Activated CD4-positive, alpha-beta T cell treated with anti-CD3 and anti-CD28 coated beads, Interleukin-2, Interleukin-6, amounts not matched to agents 100 ng/mL and 50 ng/mL, durations not matched to agents 16 hours and 8 hours (primary cell): ENCODE measurements at regions not wholly inside any gene's neighbourhood (a gene's known extent, or its start where the extent isn't known, plus 50 kb on each side); places are given as distances from the start of the nearest gene placed in this dataset.

Experiments
- DNase-seq: peaks from one replicate; pipeline ENCODE4 v3.0.0-alpha.2; 2020

DNA sequence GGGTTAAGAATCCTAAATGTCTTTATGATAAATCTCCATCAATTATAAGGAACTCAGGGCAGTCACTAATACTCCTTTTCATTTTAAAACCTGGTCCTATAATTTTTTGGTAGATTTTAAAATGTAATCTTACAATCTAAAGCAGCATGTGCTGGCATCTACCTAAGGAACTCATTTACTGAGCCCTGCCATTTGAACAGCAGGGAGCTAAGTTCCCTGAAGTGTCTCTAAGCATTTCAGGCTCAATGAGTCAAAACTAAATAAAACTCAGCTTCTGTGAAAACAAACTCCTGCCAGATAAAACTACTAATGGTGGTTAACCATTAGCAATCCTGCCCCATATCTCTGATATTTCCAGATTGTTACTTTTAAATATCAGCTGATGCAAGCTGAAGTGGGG lies 1371.8 kb upstream of the PRMT6 start:
- no peak for DNase-seq

DNA sequence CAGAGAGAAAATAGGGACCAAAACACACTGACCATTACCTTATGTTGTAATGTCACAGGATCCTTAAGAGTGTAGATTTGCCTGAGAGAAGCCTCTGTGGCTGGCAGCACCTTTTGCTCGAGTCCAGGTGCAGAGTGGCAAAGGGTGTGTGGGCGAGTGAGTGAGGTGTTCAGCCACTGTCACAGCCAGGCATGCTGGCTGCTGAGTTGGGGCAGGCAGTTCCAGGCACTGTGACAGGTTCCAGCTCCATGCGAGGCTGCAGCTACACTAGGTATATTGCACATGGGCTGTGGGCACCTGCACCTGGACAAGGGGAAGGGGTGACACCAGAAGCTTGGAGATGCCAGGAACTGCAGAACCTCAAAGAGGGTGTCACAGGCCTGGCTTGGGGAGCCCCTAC lies 1370.4 kb upstream of the PRMT6 start:
- DNase-seq: no peak

DNA sequence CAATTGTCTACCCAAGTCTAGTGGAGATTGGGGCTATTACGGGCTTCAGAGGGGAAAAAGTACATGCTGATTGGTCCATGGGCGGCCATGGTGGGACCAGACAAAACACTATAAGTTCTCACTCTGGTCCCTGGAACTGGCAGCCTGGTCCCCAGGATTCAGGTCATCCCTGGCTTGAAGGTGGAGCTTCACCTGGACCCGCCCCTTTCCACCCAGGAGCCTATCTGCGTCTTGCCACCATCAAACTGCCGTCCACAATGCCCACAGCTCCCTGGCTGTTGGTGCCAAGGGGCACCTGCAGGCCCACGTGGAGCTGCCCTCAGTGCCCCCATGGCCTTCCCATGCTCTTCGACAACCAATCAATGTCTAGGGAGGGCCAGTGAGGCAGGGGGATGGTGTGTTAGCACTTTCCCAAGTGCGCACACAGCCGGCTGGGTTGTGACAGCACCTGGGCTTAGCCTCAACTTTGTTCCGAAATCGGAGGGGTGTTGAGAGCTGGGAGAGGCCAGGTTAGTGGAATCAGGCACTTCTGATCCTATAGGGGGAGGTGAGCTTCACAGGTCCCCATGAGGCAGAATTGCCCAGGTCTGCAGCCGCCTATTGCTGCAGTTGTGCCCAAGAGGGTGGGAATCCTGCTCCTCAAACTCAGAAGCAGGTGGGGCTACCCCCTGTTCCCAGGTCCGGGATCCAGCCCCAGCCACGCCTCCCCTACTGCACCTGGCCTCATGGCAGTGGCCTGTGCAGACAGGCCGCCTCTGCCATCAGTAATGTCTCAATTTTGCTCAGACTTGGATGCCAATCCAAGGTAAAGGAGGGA lies 1369.4 kb upstream of the PRMT6 start:
- DNase-seq: no peak

DNA sequence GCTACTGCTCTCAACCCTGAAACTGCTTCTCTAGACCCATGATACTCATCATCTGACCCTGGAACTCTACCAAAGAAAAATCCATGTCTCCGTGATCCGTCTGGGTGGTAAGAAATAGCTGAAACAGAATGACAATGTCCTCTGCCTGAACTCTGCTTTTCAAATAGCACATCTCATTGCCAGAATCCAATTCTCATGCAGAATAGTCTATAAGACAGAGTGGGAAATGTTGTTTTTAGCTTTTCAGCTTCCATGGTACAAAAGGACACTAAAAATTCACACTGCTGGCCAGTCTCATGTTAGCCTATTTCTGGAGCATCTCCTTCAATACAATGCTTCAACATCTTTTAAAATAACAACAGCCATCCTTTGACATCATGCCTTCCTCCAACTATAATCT lies 1355.8 kb upstream of the PRMT6 start:
- no peak for DNase-seq

DNA sequence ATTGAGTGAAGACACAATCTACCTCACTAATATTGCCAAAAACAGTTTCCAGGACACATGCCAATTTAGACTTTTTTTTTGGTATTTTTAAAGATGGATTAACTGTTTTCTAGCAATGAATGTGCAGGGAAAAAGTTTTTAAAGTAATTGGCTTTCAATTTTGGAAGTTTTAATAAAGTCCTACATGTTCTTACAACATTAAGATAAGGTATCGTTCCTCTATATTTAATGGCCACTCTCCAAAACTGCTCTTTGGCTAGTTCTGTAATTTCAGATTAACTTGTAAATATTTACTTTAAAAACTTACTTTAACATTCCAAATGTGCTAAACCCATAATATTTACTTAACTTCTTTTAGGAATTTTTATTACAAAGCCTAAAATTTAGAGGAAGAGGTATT lies 1332.2 kb upstream of the PRMT6 start:
- no peak for DNase-seq

DNA sequence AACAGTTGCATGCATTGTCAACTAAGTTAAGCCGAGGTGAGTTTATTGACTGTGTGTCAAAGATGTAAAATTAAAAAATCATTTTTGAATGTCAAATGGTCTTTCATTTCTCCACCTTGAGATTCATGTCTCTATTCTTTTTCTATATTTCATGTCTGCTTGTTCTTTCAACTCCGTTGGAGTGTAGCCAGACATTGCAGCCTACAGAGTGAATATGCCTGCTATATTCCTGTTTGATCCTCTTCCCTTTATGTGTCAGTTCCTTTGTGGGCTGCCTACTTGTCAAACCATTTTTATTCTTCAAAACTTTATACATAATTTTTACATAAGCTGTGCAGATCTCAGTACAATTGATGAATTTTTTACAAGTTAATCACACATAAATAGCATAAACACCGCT lies 1325.8 kb upstream of the PRMT6 start:
- no peak for DNase-seq

DNA sequence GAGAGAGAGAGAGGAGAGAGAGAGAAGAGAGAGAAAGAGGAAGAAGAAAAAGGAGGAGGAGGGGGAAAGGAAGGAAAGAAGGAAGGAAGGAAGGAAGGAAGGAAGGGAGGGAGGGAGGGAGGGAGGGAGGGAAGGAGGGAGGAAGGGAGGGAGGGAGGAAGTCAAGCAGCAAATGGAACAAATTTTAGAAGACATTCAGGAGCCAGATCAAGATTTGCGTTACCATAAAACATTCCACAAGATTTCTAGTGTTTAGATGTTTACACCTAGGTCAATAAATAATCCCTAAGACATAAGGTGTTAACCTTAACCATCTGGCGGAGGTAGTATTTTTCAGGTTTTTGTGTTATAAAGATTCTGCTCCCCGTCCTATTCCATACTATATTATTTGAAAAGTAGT lies 1320.1 kb upstream of the PRMT6 start:
- no peak for DNase-seq

DNA sequence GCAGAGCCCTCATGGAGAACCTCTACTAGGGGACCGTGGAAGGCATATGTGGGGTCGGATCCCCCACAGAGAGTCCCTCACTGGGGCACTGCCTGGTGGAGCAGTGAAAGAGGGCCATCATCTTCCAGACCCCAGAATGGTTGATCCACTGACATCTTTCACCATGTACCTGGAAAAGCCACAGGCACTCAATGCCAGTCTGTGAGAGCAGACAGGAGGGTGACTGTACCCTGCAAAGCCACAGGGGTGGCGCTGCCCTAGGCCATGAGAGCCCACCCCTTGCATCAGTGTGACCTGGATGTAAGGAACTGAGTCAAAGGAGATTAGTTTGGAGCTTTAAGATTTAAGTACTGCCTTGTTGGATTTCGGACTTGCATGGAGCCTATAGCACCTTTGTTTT lies 1276.7 kb upstream of the PRMT6 start:
- DNase-seq: no peak

DNA sequence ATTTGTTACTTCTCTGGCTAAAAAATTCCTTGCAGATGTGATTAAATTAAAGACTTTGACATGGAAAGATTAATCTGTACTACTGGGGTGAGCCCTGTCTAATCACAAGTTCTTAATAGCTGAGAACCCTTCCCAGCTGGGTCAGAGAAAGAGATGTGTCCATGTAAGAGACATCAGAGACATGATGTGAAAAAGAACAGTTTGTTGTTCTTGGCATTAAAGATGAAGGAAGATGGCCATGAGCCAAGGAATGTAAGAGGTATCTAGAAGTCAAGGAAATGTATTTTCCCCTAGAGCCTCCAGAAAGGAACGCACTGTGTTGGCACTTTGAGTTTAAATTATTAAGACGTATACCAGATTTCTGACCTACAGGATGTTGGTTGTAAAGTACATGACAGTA lies 1271.5 kb upstream of the PRMT6 start:
- DNase-seq: no peak

DNA sequence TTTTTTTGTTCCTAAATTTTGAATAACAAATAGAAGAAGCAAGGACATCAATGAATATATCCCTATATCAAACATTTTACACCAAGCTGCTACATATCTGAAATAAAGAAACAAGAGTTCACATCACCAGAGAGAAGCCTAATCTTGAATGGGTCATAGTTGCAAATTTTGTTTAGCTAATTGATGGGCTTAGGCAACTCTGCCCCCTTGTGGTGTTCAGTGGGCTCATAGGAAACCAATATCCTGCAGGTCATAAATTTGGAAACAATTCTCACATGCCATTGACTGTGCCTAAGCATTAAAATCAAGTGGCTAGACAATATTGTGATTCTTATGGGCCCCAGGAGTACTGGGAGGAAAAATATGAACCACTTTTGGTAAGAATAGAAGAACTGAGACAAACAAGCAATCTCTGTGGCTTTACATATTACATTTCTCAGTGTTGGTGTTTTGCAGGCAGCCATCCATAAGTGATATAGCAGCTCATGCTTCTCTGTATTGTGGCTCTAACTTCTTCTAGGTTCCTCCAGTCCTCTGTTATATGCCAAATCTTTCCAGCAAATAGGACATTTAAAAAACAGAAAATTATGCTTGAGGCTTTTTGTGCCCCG lies 1262.8 kb upstream of the PRMT6 start:
- peak; percentile 40 for DNase-seq

DNA sequence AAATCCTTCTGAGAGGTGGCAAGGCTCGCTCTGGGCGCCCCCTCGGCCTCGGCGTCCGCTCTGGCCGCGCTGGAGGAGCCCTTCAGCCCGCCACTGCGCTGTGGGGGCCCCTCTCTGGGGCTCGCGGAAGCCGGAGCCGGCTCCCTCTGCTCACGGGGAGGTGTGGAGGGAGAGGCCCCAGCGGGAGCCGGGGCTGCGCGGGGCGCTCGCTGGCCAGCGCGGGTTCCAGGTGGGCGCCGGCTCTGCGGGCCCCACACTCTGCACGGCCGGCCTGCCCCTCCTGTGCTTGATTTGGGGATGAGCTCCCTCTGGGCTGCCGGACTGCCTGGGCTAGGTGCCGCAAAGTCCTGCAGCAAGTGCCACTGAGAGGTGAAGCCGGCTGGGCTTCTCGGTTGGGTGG lies 1260.7 kb upstream of the PRMT6 start:
- DNase-seq: no peak

DNA sequence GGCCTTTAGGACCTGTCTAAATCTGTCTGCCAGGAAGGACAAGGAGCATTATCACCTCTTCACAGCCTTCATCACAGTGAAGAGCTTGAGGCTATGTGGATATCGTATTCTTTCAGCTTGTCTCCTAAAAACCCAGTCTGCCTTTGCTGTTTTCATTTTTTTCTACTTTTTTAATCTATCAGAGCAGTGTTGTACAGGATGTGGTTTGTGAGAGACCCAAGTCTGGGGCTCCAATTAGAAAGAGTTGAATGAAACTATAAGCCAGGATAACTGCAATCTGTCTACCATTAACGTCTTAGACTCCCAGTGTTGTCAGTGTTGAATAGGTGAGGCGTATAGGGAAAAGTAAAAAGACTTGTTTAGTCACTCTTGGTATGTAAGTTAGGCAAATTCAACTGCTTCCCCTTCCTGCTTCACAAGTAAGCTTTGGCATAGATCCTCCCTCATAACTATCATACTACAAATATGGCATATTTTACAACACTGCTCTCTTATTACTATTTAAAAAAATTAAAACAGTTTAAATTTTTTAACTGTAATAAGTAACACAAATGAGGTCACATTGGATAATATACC lies 1225.8 kb upstream of the PRMT6 start:
- DNase-seq: no peak

DNA sequence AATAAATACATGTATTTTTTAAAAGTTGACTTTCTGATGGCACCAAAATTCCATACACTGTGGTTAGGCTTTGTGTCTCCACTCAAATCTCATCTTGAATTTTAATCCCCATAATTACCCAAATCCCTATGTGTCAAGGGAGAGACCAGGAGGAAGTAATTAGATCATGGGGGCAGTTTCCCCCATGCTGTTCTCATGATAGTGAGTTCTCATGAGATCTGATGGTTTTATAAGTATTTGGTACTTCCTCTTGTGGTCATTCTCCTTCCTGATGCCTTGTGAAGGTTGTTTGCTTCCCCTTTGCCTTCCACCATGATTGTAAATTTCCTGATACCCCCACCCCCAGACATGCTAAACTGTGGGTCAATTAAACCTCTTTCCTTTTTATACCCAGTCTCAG lies 1218.4 kb upstream of the PRMT6 start:
- no peak for DNase-seq

DNA sequence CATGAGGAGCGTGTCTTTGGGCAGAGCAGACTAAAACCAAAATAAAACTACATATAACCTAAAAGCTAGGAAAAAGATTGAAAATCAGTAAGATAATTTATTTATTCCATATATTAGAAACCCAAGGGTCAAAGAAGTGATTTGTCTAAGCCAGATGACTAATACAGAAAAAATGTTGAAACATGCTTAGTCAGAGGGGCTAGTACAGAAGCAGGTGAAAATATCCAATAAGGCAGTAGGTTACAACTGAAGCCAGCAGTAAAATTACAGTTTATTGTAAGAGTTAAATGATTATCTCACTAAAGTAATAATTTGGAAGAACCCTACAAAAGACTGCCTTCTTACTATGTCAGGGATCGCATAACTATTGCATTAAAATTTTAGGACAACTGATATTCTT lies 1190.9 kb upstream of the PRMT6 start:
- no peak for DNase-seq

DNA sequence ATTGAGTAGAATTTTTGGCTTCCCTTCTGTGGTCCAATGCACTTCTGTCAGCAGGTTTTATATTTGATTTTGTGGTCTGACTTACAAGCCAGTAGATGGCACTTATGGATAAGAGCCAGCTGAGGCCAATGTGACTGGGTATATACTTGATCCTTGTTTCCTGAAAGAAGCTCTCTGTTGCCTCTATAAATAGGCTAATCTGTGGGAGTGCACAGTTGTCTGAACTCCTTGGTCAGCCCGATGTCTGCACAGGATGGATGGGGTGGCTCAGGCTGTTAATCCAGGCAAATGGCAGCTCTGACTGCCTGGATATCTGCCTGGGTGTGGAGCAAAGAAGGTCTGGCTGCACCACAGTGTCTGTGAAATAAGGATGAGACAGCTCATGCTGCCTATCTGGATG lies 1183.7 kb upstream of the PRMT6 start:
- no peak for DNase-seq

DNA sequence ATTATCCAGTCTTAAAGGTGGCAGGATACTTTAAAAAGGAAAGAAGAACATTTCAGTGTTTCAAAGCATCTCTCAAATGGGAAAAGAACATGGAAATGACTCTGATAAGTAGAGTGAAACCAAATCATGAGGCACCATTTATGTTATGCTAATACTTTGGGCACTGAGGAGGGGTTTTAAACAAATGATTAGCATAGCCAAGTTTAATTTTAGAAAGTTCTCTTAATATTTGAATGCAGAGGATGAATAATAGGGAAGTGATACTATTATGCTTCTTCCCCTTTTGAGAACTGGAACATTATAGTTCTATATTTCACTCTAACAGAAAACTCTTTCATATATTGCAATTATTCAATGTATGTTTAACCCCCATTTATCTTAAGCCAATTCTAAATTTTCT lies 1181.9 kb upstream of the PRMT6 start:
- DNase-seq: no peak

DNA sequence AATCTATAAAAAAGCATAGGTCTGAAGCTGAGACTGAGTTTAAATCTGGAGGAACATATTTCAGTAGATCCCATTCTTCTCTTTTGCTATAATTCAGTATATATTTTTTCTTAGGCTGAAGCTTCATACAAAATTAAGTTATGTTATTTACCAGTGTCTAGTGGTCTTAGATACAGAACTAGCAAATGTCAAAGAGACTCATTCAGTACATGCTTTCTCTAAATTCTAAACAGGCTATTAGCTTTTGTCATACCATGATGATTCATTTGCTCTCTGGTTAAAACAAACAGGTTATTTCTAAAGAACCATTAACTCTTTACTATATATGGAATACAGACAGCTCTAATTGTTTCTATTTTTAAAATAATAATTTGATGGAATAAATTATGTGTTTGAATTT lies 1170.2 kb upstream of the PRMT6 start:
- DNase-seq: no peak

DNA sequence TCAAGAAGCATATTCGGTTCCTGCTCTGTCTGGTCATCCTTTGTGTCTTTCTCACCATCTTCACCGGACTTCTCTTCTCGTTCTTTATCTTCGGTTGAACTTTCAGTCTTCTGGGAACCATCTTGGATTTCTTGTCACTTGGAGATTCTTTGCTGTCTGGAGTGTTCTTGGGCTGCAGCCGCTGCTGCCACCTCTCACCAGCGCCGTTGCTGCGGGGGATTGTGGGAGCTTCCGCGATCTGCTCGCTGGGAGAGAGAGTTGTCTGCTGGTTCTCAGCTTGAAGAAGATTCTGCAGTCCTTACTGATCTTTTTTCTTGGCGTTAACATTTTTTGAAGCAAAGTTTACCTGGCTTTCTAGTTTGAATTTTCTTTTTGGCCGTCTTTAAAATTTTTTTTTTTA lies 1165.2 kb upstream of the PRMT6 start:
- no peak for DNase-seq

DNA sequence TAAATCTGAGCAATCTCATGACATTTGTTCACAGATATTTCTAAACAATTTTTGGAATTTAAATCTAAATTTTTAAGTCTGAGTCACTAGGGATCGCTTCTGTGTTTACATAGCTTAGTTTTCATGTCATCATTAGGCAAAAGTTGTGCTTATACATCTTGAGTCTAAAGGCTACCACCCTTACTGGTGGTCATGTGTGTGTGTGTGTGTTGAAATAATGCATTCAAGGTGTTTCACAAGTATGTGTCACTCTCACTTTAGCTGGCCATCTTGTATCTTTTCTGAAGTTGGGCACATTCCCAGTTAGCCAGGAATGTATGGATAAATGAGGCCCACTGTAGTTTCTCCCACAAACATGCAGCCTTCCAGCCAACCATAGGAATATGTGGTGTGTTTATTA lies 1162.5 kb upstream of the PRMT6 start:
- DNase-seq: no peak

DNA sequence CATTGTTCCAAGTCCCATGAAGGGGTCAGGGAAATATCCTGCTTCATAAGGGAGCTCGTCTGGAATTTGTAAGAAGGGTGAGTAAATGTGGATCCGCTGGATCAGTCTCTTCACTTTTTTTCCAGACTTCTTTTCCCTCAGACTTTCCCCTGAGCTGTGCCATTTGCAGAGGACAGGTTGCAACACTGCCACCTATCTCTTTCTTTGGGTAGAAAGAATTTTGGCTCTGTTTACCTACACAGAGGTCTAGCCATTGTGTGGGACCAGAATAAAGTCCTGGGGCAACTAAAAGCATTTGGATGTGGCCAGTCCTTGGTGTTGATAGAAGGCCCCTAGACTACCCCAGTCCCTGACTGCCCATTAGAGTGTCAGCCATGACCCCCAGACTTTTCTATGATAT lies 1146.7 kb upstream of the PRMT6 start:
- DNase-seq: no peak

DNA sequence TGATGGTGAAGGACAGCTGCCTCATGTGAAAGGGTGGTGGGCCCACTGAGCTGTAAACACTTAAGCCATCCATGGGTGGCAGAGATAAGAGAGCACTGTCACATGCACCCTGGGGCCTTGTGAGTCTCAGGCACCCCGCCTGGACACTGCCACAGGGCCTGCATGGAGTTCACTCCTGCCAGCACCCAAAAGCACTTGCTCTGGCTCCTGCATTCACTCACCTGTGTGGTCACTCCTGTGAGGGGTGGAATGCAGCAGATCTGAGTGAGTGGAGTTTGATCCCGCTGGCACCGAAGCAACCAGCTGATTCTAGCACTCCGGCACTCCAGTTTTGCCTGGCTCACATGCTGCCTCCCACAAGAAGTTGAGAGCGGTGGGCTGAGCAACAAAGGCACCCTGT lies 1142.1 kb upstream of the PRMT6 start:
- DNase-seq: no peak

DNA sequence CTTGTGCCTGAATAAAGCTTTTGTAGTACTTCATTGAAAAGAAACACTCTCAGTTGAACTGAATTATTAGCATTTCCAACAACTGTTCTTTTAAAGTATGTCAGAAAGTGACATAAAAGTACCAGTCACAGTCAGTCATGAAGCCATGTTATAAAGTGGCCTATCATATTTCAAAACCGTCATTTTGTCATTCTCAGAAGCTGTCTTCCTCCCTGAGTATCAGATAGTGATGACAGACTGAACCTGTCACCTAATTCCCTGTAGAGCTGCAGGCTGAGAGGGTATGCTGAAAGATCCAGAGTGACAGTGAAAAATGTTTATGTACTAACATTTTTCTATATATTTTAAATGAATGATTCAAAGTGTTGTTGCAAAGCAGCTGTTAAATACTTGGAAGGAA lies 1121.7 kb upstream of the PRMT6 start:
- DNase-seq: no peak

DNA sequence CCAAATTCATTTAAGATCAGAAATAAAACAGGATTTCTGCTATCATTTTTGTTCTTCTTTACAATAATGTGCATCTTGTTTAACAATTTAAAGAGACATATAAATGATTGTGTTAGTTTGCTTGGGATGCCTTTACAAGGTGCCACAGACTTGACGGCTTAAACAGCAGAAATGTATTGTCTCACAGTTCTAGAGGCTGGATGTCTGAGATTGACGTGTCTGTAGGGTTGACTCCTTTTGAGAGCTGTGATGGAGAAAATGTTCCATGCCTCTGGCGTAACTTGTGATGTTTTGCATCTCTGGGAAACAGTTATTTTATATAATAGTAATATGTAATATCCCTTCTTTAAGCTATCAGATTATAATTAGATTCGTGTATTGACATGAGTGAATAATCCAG lies 1091.6 kb upstream of the PRMT6 start:
- no peak for DNase-seq

DNA sequence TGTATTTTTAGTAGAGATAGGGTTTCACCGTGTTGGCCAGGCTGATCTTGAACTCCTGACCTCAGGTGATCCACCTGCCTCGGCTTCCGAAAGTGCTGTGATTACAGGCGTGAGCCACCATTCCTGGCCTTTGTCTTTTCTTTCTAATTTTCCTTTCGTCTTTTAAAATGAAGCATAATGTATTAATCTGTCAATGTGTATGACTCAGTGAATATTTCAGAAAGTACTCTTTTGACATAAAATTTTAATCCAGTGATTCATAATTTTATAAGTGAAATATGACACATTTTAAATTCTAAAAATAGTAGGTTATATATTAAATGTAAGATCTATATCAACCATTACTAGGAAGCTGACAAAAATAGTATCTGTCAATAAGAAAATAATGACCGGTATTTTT lies 1059.0 kb upstream of the PRMT6 start:
- DNase-seq: no peak
